ENCODE measurements at regions not wholly inside any gene's neighbourhood (a gene's known extent, or its start where the extent isn't known, plus 50 kb on each side); places are given as distances from the start of the nearest gene placed in this dataset.

GRCh38 chr6:40323881-40324634 lies 263.1 kb downstream of the LRFN2 start:
- TF ChIP-seq GATA3 (IDR thresholded peaks at IDR 0.05; ENCODE audit: low read depth, low read length) (no peak), GATA2 (IDR thresholded peaks at IDR 0.05; ENCODE audit: low read depth, low read length) (no peak)

GRCh38 chr6:40322336-40322735 lies 264.8 kb downstream of the LRFN2 start:
- TF ChIP-seq GATA3 (IDR thresholded peaks at IDR 0.05; ENCODE audit: low read depth, low read length) (no peak), GATA2 (IDR thresholded peaks at IDR 0.05; ENCODE audit: low read depth, low read length) (no peak)

GRCh38 chr6:40321616-40322015 lies 265.5 kb downstream of the LRFN2 start:
- TF ChIP-seq GATA3 (IDR thresholded peaks at IDR 0.05; ENCODE audit: low read depth, low read length) (no peak), GATA2 (IDR thresholded peaks at IDR 0.05; ENCODE audit: low read depth, low read length) (no peak)

- TF ChIP-seq GATA2 (IDR thresholded peaks at IDR 0.05; ENCODE audit: low read depth, low read length) (no peak), GATA3 (IDR thresholded peaks at IDR 0.05; ENCODE audit: low read depth, low read length) (no peak)
Observed at GRCh38 chr6:40320947-40321346, 266.2 kb downstream of the LRFN2 start.

GRCh38 chr6:40320441-40320840 lies 266.7 kb downstream of the LRFN2 start:
- TF ChIP-seq GATA2 (IDR thresholded peaks at IDR 0.05; ENCODE audit: low read depth, low read length) (no peak), GATA3 (IDR thresholded peaks at IDR 0.05; ENCODE audit: low read depth, low read length) (no peak)

GRCh38 chr6:40319124-40319523 lies 268.0 kb downstream of the LRFN2 start:
- TF ChIP-seq GATA2 (IDR thresholded peaks at IDR 0.05; ENCODE audit: low read depth, low read length) = no peak
- TF ChIP-seq GATA3 (IDR thresholded peaks at IDR 0.05; ENCODE audit: low read depth, low read length) = no peak

GRCh38 chr6:40315060-40315459 lies 272.1 kb downstream of the LRFN2 start:
- no peak for TF ChIP-seq GATA3 (IDR thresholded peaks at IDR 0.05; ENCODE audit: low read depth, low read length)
- TF ChIP-seq GATA2 (IDR thresholded peaks at IDR 0.05; ENCODE audit: low read depth, low read length) = no peak

GRCh38 chr6:40313582-40313981 lies 273.6 kb downstream of the LRFN2 start:
- TF ChIP-seq GATA3 (IDR thresholded peaks at IDR 0.05; ENCODE audit: low read depth, low read length) (no peak), GATA2 (IDR thresholded peaks at IDR 0.05; ENCODE audit: low read depth, low read length) (no peak)

GRCh38 chr6:40312213-40313015 lies 274.8 kb downstream of the LRFN2 start:
- TF ChIP-seq GATA3 (IDR thresholded peaks at IDR 0.05; ENCODE audit: low read depth, low read length) (no peak), GATA2 (IDR thresholded peaks at IDR 0.05; ENCODE audit: low read depth, low read length) (no peak)

GRCh38 chr6:40308533-40309306 lies 278.4 kb downstream of the LRFN2 start:
- TF ChIP-seq GATA2 (IDR thresholded peaks at IDR 0.05; ENCODE audit: low read depth, low read length) = no peak
- TF ChIP-seq GATA3 (IDR thresholded peaks at IDR 0.05; ENCODE audit: low read depth, low read length) = no peak

- TF ChIP-seq GATA3 (IDR thresholded peaks at IDR 0.05; ENCODE audit: low read depth, low read length) (no peak), GATA2 (IDR thresholded peaks at IDR 0.05; ENCODE audit: low read depth, low read length) (no peak)
Observed at GRCh38 chr6:40307712-40308111, 279.5 kb downstream of the LRFN2 start.

GRCh38 chr6:40302856-40303454 lies 284.2 kb downstream of the LRFN2 start:
- TF ChIP-seq GATA2 (IDR thresholded peaks at IDR 0.05; ENCODE audit: low read depth, low read length) (no peak), GATA3 (IDR thresholded peaks at IDR 0.05; ENCODE audit: low read depth, low read length) (no peak)

- no peak for TF ChIP-seq GATA3 (IDR thresholded peaks at IDR 0.05; ENCODE audit: low read depth, low read length)
- TF ChIP-seq GATA2 (IDR thresholded peaks at IDR 0.05; ENCODE audit: low read depth, low read length) = no peak
Observed at GRCh38 chr6:40299681-40300080, 287.5 kb downstream of the LRFN2 start.

GRCh38 chr6:40298207-40298606 lies 289.0 kb downstream of the LRFN2 start:
- TF ChIP-seq GATA2 (IDR thresholded peaks at IDR 0.05; ENCODE audit: low read depth, low read length) (no peak), GATA3 (IDR thresholded peaks at IDR 0.05; ENCODE audit: low read depth, low read length) (no peak)

Data from SH-SY5Y (cell line).